Sigmoid colon (tissue), 4 donors: ENCODE measurements at regions not wholly inside any gene's neighbourhood (a gene's known extent, or its start where the extent isn't known, plus 50 kb on each side); places are given as distances from the start of the nearest gene placed in this dataset.

Source experiments
- CTCF ChIP-seq, 4 experiments: fragments of 450-650 bp in 3 of 4; fragments of 200-600 bp in 1 of 4; IDR thresholded peaks; one replicate each; pipeline ENCODE4 v1.5.1; 2016 to 2019; ENCODE audit warnings: antibody characterized with exemption in 4 of 4, mild to moderate bottlenecking in 3 of 4, moderate library complexity in 2 of 4
- POLR2AphosphoS5 ChIP-seq, 4 donors: sonication (generic); formaldehyde crosslinking; IDR thresholded peaks; one replicate each; pipeline ENCODE4 v1.6.1; 2017; ENCODE audit warnings: antibody characterized with exemption in 4 of 4

GRCh38 chr3:106092792-106093191, 224.0 kb upstream of the CBLB start:
- TF ChIP-seq CTCF (IDR thresholded peaks at IDR 0.05) (no peak), POLR2AphosphoS5 (IDR thresholded peaks at IDR 0.05) (no peak)
